ENCODE measurements at regions not wholly inside any gene's neighbourhood (a gene's known extent, or its start where the extent isn't known, plus 50 kb on each side); places are given as distances from the start of the nearest gene placed in this dataset.

DNA sequence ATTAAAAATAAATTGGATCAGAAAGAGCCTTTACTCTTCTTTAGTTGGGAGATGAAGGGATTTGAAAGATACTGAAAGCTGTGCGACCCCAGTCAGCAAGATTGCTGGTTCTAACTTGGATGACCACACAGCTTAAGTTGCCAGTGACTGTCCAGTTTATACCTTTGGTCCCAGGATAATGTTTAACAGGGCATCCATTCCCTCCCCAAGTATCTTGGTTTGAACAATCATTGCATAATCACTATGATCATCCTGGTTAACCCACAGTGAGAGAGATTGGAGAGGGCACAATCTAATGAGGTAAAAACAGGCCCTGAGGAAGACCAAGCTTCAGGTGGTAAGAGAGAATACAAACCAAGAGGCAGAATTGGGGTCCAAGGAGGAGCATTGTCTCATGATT is 798.3 kb downstream of the MAFB start:
- DNase-seq: no peak

DNA sequence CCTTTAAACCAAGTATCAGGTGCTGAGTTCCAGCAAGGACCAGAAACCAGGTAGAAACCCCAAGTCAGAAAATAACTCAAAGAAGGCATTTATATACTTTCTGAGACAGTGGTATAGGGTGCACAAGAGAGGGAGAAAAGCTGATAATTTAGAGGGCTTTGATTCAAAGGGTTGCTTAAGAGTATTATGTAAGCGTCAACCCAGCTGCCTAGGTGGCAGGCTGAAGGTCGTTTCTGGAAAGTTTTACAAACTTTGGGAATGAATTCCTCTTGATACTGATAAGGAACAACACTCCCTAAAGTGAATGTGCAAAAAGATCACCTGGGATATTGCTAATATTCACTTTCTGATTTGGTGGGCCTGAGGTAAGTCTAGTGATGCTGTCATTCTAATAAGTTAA is 800.7 kb downstream of the MAFB start:
- DNase-seq: no peak

DNA sequence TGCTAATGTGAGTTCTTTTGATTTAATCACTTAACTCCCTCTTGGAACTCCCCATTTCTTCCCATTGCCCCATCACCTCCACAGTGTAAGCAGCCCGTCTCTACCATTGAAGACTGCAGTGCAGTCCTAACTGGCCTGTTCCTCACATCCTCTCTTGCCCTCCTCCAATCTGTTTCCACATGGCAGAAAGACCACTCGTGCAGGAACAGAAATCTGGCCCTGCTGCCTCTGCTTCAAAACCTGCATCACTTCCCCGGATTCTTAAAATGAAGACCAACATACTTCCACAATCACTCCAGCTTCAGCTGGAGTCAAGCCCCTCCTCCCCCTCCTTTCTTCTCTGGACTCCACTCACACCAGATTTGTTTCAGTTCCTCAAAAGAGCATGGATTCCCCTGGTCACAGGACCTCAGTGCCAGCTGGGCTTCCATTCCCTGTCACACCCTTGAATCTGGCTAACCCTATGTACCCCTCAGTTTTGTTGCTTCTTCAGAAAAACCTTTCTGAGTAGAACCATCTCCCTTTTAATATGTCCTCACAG is 802.3 kb downstream of the MAFB start:
- DNase-seq: peak; percentile 15

DNA sequence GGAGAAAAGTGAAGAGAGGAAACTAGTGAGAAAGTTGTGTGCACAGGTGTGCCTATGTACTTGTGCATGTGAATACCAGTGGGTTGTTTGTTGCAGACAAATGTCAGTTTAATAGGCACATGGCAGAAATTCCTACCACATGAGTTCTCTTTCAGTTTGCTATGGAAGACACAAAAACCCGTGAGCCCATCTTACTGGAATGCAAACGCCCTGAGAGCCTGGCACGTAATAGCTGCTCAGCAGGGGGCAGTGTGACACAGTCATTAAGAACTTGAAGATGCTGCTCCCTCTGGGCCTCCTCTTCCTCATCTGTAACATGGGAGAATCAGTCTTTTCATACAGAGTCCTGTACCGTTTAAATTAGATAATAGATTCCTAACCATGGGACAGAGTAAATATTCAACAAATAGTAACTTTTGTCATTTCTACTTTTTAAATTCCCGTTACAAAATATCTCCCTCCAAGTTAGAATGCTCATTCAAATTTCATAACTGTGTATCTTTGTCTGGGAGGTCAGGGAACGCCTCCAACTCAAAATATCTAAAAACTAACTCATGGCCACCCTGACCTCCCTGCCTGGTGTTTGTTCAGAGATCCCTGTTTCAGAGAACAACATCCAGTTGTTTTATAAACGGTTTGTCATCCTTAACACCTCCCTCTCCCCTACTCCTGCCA is 802.9 kb downstream of the MAFB start:
- DNase-seq: peak; percentile 43

DNA sequence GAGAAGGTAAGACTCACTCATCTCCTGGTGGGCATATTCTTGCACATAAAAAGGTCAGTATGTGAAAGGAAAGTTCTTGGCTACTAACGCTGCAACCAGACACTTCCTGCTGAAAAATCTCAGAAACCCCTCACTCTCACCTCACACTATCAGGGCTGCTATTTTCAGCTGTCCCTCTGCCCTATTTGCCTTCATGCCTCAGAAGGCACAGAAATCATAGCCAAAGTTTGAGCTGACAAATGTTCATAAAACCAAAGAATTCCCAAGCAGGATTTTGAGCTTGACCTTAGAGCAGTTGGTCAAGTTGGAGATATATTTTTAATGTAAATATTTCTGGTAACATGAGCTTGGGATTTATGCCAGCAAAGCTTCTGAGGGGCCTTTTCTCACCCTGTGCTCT is 806.2 kb downstream of the MAFB start:
- no peak for DNase-seq

DNA sequence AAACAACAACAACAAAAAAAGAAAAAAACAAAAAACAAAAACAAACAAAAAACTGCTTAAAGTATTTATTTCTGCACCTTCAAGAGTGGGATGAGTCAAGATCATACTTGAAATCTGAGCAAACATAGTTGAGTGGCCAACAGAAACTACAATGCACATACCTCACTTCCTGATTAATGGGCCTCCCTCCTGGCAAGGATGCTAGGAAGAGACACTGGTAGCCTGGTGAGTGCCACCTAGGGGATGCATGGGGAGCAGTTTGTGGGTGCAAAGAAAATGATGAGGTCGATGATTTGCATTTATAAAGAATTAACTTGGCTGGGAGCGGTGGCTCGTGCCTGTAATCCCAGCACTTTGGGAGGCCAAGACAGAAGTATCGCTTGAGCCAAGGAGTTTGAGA is 808.1 kb downstream of the MAFB start:
- peak; percentile 23 for DNase-seq

DNA sequence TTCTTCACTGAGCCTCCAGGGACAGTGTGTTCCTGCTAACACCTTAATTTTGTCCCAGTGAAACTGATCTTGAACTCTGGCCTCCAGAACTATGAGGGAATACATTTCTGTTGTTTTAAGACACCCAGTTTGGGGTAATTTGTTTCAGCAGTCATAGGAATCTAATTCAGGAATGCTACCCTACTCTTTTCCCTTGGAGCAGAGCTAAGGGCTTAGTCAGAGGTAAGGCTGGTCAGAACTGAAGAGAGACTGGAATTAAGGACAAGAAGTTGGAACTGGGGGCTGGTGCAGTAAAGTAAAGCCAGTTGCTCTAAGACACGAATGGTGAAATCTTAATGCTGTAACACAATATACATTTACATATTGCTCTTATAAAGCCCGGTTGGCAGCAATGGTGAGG is 809.7 kb downstream of the MAFB start:
- no peak for DNase-seq

DNA sequence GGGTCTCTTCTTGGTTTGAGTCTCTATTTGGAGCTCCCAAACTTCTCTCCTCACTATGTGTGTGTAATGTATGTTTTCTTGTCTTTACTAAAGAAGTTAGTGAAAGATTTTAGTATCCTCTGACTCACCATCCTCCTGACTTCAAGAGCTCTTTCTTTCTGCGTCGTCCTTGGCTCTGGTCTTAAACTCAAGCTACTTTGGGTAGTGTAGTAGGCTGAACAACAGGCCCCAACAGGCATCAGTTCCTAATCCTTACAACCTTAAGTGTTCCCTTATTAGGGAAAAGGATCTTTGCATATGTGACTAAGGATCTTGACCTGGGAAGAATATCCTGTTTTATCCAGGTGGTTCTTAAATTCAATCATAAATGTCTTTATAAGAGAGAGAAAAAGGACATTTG is 810.2 kb downstream of the MAFB start:
- DNase-seq: no peak

DNA sequence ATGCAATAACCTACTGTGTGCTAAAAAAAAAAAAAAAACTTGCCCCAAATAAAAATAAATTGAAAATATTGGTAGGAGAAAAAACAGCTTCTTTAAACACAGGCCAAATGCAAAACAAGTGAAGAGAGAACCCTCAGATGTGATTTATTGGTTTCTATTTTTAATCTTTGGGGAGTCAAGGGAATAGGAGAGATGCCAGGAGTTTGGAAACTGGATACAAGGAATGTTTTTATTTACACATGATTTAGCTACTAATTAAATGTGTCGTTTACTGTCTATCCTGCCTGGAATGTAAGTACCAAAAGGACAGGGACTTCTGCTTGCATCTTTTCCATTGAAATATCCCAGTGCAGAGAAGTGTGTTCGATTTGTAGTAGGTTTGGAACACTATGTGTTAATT is 810.7 kb downstream of the MAFB start:
- no peak for DNase-seq

DNA sequence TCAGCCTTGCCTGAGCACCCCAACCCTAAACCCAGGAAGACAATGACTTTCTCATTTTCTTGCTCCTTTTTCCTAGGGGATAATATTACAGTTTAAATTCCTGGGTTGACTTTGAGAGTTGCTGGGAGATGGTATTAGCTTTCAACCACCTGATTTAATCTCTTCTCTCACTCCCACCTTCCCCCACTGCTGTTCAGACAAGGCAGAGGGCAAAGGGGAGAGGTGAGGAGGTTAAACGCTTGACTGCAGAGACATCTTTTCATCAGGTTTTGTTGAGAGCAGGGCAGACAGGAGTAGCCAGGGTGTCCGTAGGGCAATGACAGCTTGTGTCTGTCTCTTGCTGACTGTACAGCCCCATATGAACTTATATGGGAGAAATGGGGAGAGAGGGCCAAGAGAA is 811.2 kb downstream of the MAFB start:
- DNase-seq: no peak

DNA sequence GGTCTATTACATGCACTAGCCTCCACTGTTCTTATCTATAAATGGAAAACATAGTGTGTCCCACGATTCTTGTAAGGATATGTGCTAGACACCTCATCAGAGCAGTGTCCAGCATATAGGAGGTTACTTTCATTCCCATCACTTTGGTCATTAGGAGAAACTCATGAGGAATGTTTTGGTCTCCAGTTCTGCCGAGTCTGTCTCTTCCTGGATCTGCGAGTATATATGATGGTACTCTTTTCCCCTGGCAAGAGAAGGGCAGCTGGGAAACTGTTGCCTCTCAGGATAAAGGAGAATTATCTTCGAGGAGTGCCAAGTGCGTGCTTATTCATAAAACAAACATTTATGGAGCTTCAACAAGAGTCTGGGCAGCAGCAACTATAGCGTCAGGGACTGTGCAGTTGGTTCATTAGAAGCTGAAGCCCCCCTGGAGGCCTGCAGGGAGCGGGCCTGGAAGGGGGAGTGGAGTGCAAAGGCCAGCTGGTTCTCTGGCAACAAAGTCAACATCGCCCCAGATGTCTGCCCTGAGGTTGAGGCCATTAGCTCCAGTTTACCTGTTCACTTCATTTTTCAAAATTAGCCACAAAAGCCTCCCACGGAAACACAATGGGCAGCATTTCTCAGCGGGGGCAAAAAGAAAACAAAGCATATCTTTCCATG is 811.9 kb downstream of the MAFB start:
- DNase-seq: no peak

DNA sequence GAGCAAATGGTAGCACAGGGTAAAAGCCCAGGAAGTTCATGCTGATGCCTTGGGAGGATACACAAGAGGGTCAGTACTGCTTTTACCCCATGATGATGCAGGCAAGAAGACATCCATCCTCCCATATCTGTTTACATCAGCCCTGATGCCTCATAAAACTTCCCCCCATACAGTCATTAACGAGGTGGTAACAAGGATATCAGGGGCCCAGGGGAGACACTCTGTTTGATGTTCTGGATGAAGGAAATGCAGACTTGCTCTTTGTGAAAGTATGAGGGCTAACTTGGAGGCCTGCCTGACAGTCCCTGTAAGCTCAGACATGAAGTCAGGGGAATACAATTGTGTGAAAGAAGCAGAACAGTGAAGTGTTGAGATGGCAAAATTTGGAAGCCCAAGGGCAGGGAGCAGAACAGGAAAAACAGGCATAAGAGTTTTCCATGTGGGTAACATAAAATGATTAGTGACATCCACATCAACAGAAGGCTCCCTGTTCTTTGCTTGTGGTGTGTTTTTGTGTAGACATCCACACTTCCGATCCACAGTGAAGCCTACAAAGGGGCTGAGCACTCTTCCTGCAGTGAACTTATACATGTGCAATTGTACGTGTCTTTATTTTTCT is 813.4 kb downstream of the MAFB start:
- no peak for DNase-seq

DNA sequence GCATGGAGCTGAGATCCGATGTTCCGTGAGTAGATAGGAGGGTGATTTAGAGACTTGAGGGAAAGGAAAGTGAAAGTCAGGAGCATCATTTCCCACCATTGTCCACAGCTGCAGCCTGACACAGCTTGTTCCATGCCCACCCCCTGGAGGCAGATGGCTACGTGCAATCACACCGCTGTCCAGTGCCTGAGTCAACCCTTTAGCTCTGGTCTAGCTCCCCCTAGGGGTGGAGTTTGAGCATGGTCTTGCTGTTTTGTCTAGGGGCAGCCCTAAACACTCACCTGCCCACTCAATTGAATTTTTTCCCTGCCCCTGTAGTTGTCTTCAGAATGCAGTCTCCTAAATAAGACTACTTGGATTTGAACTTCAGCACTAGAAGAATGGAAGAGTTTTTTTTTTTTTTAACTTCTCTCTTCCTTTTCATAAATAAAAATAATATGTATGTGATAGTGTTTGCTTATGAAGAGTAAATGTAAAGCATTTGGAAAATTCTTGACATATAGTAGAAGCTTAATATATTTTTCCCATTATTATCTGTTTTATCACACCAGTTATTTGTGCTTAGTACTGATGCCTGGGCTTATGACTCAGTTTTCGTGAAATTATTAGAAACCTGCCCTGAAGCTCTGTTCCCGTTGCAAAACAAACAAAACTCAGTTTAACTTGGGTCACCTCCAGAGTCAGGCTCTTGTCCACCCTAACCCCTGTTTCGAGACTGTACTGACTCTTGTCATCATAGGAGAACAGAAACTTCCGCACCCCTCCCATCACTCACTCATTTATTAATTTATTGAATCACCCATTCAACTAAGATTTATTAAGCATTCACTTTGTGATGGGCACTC is 814.8 kb downstream of the MAFB start:
- DNase-seq: peak; percentile 69

DNA sequence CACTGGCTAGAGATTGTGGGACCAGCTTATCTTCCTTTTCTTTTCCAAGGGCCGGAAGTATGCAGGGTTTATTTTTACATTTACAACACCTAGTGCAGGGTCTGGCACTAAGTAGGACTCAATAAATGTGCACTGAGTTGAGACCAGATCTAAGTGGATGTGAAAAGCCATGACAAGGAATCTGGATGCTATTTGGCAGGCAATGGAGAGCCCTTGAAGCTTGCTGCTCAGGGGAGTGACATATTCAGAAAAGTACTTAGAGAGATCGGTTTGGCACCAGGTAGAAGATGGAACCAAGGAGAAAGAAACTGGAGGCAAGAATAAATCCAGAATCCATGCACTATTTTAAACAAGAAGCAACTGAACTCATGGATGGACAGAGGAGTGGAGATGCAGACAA is 815.8 kb downstream of the MAFB start:
- no peak for DNase-seq

DNA sequence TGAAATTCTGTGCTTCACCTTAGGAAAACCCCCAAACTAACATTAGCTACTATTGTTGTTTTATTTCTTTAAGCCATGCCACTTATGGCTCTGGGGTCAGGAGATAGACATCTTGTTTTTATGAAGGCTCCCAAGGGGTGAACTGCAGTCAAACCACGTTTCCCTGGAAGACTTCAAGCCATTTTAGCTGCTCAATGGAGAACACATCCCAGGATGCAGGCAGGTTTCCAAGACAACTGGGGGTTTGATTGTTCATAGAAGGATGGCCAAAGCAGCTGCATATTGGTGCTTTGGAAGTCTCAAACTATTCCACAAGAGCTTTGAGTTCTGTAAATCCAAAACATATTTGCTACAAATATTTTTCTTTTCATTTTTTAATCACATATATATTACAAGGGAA is 818.0 kb downstream of the MAFB start:
- no peak for DNase-seq

DNA sequence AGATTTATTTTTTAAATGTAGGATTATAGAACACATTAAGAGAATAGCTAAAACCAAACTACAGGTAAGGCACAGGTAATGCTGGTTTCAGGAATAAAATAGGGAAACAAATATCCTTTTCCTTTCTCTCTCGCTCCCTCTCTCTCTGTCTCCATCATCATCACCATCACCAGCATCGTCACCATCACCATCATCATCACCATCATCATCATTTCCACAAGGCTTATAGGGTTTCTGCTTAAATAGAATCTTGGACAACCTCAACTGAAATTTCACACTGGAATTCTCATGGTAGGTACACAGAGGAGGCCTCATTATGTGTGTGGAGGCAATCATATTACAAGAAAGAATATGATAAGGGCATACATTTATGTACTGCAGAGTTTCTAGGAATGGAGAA is 823.6 kb downstream of the MAFB start:
- no peak for DNase-seq

DNA sequence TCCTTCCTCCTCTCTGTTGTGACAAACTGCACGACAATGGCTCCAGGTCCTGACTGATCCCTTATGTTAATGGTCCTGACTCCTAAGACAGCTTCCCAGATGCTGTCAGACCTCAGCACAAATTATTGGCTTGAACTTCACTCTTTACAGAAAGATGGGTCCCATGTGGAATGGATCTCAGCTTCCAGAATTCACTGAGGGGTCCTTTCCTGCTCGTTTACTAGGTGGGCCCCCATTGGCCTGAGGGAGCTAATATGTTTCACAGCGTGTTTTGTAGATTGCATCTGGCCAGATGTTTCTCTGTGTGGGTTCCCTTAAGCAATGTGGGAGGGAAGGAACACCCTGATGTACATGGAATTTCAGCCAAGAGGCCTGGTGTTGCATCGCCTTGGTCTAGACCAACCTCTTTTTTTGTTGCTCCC is 826.6 kb downstream of the MAFB start:
- DNase-seq: no peak

DNA sequence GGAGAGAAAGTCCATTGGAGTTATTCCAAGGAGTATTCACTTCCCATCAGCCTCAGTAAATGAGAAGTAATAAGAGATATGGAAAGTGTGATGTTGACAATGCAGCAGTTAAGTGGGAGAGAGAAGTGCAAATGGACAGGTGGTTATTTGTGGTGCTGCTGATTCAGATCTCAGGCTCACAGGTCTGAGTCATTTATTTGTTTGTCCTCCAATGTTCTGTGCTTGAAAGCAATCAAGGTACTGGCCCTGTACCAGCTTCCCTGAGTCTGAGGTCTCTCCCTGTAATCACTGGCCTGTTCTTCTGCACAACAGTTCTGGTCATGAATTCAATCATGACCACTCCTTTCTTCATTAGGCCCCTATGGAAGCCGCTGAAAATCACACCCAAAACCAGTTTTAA is 827.7 kb downstream of the MAFB start:
- no peak for DNase-seq

DNA sequence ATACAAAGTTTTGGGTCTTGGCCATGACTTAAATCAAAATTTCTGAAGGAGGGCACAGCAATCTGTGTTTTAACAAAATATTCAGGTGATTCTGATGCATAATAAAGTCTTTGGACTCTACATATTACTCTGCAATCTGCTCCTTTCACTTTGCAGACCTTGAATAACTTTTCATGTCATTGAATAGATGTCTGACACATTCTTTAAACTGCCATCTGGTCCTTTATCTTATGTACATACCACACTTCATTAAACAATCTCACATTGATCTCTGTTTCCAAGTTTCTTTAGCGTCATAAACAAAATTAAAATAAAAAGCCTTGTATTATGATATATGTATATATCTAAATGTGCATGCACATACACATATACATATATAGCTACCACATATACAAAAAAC is 831.2 kb downstream of the MAFB start:
- no peak for DNase-seq

DNA sequence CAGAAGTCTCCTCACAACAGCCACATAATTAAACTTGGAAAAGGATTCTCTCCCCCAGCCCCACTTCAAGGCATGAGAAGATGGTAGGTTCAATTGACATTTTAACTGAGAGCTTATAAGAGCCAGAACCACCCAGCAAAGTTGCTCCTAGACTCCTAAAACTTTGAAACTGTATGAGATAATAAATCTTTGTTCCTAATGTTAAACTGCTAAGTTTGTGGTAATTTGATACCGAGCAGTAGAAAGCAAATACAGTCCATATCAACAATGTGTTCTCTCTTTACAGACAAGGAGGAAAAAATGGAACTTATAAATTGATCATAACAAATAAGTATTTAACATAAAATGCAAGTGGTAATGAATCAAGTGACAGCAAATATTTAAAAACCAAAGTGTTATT is 831.8 kb downstream of the MAFB start:
- DNase-seq: no peak

DNA sequence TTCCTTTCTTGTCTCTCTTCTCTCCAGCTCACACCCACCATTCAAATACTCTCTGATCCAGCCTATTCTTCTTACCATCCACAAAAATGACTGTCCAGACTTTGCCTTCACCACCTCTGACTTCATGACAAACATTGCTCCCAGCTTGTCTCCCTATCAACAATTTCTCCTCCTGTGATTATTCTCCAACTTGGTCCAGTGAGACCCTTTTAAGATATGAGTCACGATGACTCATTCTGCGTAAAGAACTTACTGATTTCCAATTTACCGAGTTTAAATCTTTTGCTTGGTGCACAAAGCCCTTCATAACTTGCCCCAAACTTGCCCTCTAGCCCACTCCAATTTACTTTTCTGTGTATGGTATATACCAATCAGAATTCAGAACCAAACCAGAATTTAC is 833.2 kb downstream of the MAFB start:
- no peak for DNase-seq

DNA sequence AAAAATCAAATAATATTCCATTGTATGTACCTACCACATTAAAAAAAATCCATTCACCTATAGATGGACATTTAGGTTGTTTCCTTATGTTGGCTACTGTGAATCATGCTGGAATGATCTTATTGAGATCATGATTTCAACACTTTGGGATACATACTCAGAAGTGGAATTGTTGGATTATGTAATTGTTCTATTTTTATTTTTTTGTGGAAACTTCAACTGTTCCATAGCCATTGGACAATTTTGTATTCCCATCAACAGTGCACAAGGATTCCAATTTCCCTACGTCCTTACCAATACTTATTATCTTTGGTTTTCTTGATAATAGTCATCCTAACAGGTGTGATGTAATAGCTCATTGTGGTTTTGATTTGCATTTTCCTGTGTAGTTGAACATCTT is 834.0 kb downstream of the MAFB start:
- DNase-seq: no peak

DNA sequence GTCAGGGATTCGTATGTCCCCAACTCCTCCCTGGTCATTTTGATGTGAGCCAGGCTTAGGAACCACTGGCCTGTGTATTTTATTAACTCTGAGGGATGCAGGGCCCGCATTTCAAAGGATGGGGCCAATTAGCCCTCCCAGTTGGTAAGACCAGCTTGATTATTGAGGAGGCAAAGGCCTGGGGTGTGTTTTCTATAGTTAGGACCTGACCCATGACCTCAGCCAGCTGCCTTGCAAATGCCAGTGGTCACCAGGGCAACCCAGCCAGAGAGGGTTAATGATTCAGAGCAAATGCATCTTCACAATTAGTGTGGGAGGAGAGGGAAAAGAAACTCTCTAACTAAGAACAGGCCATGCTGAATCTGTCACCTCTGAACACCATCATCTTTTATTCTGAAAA is 835.4 kb downstream of the MAFB start:
- no peak for DNase-seq
